HEK293T (cell line): ENCODE measurements at regions not wholly inside any gene's neighbourhood (a gene's known extent, or its start where the extent isn't known, plus 50 kb on each side); places are given as distances from the start of the nearest gene placed in this dataset.

ENCODE experiments used
- CTCF ChIA-PET: fragments of 350-600 bp; formaldehyde crosslinking; extraction: SDS; loops from one replicate; lab custom pipeline; 2021; ENCODE audit warnings: antibody characterized with exemption, inconsistent platforms; lab: Yijun Ruan, JAX
- POLR2A ChIA-PET: fragments of 350-600 bp; formaldehyde crosslinking; extraction: SDS; loops from one replicate; lab custom pipeline; 2020; ENCODE audit warnings: antibody characterized with exemption, inconsistent platforms; lab: Yijun Ruan, JAX
- DNase-seq: peaks from one replicate; pipeline ENCODE4 v3.0.0; 2012; ENCODE audit warnings: mixed read lengths; ENCODE audit errors: extremely low spot score
- ARNT ChIP-seq: fragments of 450-650 bp; IDR thresholded peaks from 2 replicates; pipeline ENCODE4 v1.6.1; 2017; ENCODE audit warnings: mild to moderate bottlenecking
- BHLHE40 ChIP-seq: fragments of 450-650 bp; IDR thresholded peaks from 2 replicates; pipeline ENCODE4 v1.6.1; 2016; ENCODE audit warnings: mild to moderate bottlenecking, moderate library complexity, borderline replicate concordance
- CTBP1 ChIP-seq: fragments of 450-650 bp; IDR thresholded peaks from 2 replicates; pipeline ENCODE4 v1.6.1; 2016; ENCODE audit warnings: borderline replicate concordance
- ELF4 ChIP-seq: fragments of 450-650 bp; IDR thresholded peaks from 2 replicates; pipeline ENCODE4 v1.6.1; 2017; ENCODE audit warnings: antibody characterized with exemption
- FOXA1 ChIP-seq: fragments of 450-650 bp; IDR thresholded peaks from 2 replicates; pipeline ENCODE4 v1.6.1; 2016; ENCODE audit warnings: mild to moderate bottlenecking
- FOXK2 ChIP-seq: fragments of 450-650 bp; IDR thresholded peaks from 2 replicates; pipeline ENCODE4 v1.6.1; 2016; ENCODE audit warnings: mild to moderate bottlenecking
- FOXM1 ChIP-seq: fragments of 450-650 bp; IDR thresholded peaks from 2 replicates; pipeline ENCODE4 v1.6.1; 2017; ENCODE audit warnings: mild to moderate bottlenecking, borderline replicate concordance
- HDGF ChIP-seq: fragments of 450-650 bp; IDR thresholded peaks from 2 replicates; pipeline ENCODE4 v1.6.1; 2017; ENCODE audit warnings: antibody characterized with exemption, borderline replicate concordance
- L3MBTL2 ChIP-seq: fragments of 450-650 bp; conservative IDR thresholded peaks from 2 replicates; pipeline ENCODE4 v1.6.1; 2016; ENCODE audit warnings: mild to moderate bottlenecking
- LEF1 ChIP-seq: fragments of 450-650 bp; IDR thresholded peaks from 2 replicates; pipeline ENCODE4 v1.6.1; 2017; ENCODE audit warnings: mild to moderate bottlenecking, borderline replicate concordance
- NFRKB ChIP-seq: fragments of 450-650 bp; IDR thresholded peaks from 2 replicates; pipeline ENCODE4 v1.6.1; 2016; ENCODE audit warnings: mild to moderate bottlenecking, moderate library complexity
- PKNOX1 ChIP-seq: fragments of 450-650 bp; IDR thresholded peaks from 2 replicates; pipeline ENCODE4 v1.6.1; 2016
- SP1 ChIP-seq: fragments of 450-650 bp; IDR thresholded peaks from 2 replicates; pipeline ENCODE4 v1.6.1; 2017
- SUZ12 ChIP-seq: fragments of 450-650 bp; IDR thresholded peaks from 2 replicates; pipeline ENCODE4 v1.6.1; 2016; ENCODE audit warnings: mild to moderate bottlenecking
- TARDBP ChIP-seq: fragments of 450-650 bp; IDR thresholded peaks from 2 replicates; pipeline ENCODE4 v1.6.1; 2016
- ZNF384 ChIP-seq: fragments of 450-650 bp; IDR thresholded peaks from 2 replicates; pipeline ENCODE4 v1.6.1; 2016

- DNase-seq = no peak
- POLR2A ChIA-PET = no interaction called here
- TF ChIP-seq L3MBTL2 = no peak
- TF ChIP-seq TARDBP = no peak
- CTCF ChIA-PET = no interaction called here
Observed at GRCh38 chr13:31452525-31452924, 252.8 kb downstream of the B3GLCT start.

DNA sequence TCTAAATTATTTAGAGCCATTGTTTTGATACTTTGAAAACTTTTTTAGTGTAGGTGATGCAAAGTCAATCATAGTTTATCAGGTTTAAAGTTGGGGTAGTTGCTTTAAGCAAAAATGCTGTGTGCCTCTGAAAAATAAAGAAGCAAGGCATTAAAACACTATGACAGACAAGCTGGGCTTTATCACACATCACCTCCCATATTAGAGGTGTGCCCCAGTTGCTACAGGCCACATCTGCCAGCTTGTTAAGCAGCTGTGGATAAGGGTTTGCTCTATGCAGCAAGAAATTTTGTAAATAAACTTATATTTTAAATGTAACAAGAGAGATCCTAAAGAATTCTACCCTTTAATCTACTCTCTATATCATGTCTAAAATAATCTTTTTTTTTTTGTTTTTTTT lies 255.8 kb downstream of the B3GLCT start:
- ChIA-PET CTCF (no interaction called here), POLR2A (no interaction called here)
- TF ChIP-seq ELF4 (no peak), L3MBTL2 (no peak), FOXM1 (no peak), ZNF384 (no peak), FOXK2 (no peak), HDGF (no peak), ARNT (no peak), NFRKB (no peak), SUZ12 (no peak), SP1 (no peak), LEF1 (no peak), TARDBP (no peak), PKNOX1 (no peak), BHLHE40 (no peak), FOXA1 (no peak)
- DNase-seq = no peak

DNA sequence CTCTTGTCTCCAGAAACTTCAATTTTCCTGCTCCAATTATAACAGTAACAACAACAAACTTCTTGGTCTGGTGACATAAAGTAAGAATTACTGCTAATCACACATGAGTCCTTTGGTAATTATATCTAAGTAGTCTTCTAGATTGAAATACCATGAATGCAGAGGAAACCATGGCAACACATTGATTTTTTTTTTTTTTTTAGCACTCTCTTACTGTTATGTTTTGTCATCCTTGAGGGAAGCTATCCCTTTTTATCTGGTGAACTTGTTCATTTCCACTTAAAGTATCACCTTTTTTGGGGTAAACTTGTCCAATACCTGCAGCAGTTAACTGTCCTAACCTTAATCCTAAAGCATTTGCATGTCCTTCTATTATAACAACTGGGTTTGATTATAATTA lies 256.3 kb downstream of the B3GLCT start:
- ChIA-PET POLR2A (no interaction called here), CTCF (no interaction called here)
- TF ChIP-seq CTBP1 (no peak), ZNF384 (no peak), FOXA1 (no peak), PKNOX1 (no peak), BHLHE40 (no peak), HDGF (no peak), FOXK2 (no peak), SUZ12 (no peak), TARDBP (no peak), LEF1 (no peak), SP1 (no peak), NFRKB (no peak), FOXM1 (no peak), L3MBTL2 (no peak), ELF4 (no peak), ARNT (no peak)
- DNase-seq = no peak

GRCh38 chr13:31460061-31460460 lies 260.3 kb downstream of the B3GLCT start:
- ChIA-PET POLR2A (no interaction called here), CTCF (no interaction called here)
- no peak for DNase-seq
- TF ChIP-seq NFRKB (no peak), PKNOX1 (no peak), TARDBP (no peak), SUZ12 (no peak), ZNF384 (no peak), CTBP1 (no peak), BHLHE40 (no peak), ELF4 (no peak), FOXA1 (no peak), ARNT (no peak), FOXM1 (no peak), L3MBTL2 (no peak), SP1 (no peak), LEF1 (no peak), FOXK2 (no peak), HDGF (no peak)

DNA sequence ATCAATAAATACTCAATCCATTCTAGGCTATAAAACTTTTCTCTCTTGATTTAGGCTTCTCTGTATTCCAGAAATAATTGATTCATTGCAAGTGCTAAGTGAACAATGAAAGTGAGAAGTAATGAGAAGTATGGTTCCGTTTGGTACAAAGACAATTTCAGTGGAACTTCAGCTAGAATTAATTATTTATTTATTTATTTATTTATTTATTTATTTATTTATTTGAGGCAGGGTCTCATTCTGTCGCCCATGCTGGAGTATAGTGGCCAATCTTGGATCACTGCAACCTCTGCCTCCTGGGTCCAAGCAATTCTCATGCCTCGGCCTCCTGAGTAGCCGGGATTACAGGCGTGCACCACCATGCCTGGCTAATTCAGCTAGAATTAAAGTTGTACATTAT lies 262.1 kb downstream of the B3GLCT start:
- ChIA-PET CTCF (no interaction called here), POLR2A (no interaction called here)
- TF ChIP-seq NFRKB (no peak), HDGF (no peak), CTBP1 (no peak), PKNOX1 (no peak), FOXM1 (no peak), TARDBP (no peak), ELF4 (no peak), ARNT (no peak), SP1 (no peak), LEF1 (no peak), FOXK2 (no peak), ZNF384 (no peak), L3MBTL2 (no peak), SUZ12 (no peak)
- no peak for DNase-seq

DNA sequence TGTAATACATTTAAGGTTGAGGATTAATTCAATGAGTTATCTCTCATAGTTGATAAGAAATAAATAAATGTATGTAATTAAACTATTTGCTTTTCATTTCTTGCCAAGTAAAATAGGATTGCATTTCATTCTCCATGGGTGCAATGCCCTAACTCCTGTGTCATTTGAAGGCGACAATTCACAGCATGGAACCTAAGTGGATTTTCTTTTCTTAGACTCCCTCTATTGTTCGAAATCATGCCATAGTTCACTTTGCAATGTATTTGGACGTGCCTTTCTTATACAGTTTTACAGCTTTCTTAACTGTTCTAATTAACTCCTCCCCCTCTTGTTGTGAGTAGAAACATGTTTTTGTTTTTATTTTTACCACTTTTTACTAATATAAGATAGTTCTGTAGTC lies 263.0 kb downstream of the B3GLCT start:
- CTCF ChIA-PET = no interaction called here
- no peak for DNase-seq
- TF ChIP-seq FOXK2 (no peak), SP1 (no peak), BHLHE40 (no peak), CTBP1 (no peak), SUZ12 (no peak), TARDBP (no peak), ZNF384 (no peak), NFRKB (no peak), FOXM1 (no peak), LEF1 (no peak), FOXA1 (no peak), PKNOX1 (no peak)
- POLR2A ChIA-PET = no interaction called here
